ENCODE measurements at regions not wholly inside any gene's neighbourhood (a gene's known extent, or its start where the extent isn't known, plus 50 kb on each side); places are given as distances from the start of the nearest gene placed in this dataset.

DNA sequence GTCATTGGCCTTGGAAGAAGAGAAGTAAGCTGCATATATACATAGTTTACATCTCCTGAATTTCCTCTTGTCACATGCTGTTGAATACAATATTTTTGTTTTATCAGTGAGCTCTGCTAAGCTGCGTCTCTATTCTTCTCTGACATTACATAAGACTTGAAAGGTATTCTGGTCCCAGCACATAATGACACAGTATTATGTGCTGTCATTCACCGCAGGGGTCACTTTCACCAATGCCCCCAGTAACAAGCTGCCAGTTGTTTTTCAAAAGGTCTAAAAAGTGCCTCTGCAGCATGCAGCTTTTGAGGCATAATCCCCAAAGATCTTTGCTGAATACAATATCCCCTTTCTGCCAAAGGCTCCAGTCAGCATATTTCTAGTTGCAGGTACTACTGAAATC lies 349.0 kb upstream of the FAM174A start:
- TF ChIP-seq, protein P1, sequence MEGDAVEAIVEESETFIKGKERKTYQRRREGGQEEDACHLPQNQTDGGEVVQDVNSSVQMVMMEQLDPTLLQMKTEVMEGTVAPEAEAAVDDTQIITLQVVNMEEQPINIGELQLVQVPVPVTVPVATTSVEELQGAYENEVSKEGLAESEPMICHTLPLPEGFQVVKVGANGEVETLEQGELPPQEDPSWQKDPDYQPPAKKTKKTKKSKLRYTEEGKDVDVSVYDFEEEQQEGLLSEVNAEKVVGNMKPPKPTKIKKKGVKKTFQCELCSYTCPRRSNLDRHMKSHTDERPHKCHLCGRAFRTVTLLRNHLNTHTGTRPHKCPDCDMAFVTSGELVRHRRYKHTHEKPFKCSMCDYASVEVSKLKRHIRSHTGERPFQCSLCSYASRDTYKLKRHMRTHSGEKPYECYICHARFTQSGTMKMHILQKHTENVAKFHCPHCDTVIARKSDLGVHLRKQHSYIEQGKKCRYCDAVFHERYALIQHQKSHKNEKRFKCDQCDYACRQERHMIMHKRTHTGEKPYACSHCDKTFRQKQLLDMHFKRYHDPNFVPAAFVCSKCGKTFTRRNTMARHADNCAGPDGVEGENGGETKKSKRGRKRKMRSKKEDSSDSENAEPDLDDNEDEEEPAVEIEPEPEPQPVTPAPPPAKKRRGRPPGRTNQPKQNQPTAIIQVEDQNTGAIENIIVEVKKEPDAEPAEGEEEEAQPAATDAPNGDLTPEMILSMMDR (IDR thresholded peaks at IDR 0.05), result no peak
- TF ChIP-seq POLR2A (IDR thresholded peaks at IDR 0.05), result no peak
